NCI-H460 (cell line): ENCODE measurements at regions not wholly inside any gene's neighbourhood (a gene's known extent, or its start where the extent isn't known, plus 50 kb on each side); places are given as distances from the start of the nearest gene placed in this dataset.

Experiments used
- DNase-seq: peaks from one replicate; pipeline ENCODE4 v3.0.0-alpha.2; 2016; ENCODE audit warnings: low read depth; ENCODE audit errors: extremely low read depth

DNA sequence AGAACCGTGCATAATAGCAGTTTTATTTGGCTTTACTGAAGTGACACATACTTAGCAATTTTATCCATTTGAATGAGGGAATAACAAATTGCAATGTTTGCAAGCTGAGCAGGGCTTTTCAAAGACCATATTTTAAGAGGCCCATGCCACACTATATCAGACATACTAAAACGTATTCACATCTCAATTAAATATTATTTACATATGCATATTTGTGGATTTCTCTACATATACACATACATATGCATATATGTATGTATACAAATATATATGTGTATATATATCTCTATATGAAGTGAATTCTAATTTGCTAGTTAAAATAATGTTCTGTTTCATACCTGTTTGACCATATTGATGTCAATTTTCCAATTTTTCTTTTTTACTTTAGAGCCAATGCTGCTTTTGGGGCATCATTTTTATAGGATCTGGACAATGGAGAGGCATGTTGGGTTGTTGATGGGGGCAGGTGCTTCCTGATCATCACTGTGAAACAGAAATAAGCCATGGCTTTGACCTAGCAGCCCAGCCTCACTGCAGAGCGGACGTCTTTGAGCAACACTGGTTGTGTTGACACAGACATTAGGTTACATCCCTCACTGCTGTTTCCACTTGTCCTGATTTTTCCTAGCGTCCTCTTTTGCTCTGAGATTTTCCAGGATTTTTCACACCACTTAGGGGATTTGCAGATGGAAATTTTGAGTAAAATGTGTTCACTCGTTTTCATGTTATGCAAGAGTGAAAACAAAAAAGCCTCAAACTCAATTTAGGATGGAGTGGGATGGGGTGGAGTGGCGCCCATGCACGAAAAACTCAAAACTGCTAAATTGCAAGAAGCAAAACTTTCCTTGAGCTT is 56.9 kb downstream of the RDH14 start:
- no peak for DNase-seq

DNA sequence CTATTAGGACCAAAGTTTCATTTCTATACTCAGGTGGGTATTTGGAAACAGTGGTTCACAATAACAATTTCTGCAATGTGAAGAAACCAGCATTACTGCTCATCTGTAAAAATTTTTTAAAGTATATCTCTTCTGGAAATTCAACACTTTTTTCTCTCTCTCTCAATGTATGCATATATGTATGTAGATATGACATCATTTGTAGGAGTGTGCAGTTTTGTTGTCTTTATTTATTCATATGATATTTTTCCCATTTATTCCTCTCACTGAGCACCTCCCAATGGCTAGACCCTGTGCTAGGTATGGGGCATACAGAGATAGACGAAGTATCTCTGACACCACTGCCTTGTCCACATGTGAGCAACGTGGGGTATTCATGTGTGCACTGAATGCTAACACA is 58.3 kb downstream of the RDH14 start:
- DNase-seq: no peak

DNA sequence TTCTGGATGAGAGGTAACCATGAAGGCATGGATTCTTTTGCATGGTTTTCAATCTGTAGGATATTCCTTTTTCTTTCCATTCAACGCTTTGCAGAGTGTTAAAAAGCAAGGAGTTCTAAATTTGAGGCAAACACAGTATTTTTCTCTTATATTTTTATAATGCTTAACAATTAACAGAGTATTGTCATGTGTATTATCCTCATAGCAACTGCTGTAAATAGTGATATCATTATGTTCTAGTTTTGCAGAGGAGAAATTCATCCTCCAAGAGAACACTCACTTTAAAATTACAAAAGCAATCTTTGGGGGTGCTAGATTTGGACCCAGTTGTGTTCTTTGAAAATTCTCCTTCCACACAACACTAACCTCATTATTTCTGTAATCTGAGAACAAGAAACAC is 58.7 kb downstream of the RDH14 start:
- DNase-seq: no peak

DNA sequence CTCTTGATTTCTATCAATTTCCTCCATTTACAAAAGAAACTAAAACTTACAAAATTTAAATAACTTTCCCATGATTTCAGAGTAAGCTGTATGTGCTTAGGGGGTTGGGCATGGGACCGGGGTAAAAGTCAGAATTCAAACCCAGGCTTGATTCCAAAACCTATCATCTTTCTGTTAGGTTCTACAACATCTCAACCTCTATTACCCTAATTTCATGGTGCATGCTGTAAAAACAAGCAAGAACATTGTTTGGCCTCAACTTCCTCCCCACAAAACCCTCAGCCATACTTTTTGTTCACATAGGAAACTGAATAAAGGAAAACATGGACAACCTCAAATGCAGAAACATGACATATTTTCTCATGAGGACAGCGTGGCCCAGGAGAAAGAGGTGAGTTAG is 59.3 kb downstream of the RDH14 start:
- DNase-seq: no peak

DNA sequence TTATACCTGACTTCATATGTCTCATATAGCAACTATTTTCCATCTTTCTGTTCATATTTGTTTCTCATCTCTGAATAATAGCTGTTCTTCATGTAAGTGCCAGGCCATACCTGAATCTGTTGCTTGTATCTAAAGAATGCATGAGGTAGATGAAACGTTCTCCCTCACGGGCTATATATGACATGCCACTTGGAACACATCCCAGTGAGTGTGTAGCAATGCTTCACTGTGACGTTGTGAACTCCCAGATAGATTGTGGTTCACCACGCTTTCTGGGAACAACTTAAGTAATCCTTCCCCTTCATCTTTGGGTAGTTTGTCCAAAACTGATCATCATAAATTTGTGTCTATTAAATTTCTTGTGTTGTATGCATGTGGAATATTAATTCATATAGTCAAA is 60.1 kb downstream of the RDH14 start:
- no peak for DNase-seq

DNA sequence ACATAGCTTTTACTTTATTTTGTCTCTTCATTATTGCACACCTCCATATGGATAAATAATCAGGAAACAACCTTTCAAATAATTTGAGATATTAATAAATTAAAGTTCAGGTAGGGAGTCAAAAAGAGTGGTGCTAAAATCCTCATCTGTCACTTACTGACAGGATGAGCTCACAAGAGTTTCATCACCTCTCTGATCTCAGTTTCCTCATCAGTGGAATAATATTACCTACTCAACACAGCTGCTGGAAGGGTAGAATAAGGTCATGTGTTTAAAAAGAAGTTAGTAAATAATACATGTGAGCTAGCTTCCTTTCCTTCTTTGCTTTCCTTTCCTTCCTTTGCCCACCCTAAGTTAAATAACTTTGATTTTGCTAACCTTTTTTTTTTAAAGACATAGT is 61.9 kb downstream of the RDH14 start:
- DNase-seq: no peak

DNA sequence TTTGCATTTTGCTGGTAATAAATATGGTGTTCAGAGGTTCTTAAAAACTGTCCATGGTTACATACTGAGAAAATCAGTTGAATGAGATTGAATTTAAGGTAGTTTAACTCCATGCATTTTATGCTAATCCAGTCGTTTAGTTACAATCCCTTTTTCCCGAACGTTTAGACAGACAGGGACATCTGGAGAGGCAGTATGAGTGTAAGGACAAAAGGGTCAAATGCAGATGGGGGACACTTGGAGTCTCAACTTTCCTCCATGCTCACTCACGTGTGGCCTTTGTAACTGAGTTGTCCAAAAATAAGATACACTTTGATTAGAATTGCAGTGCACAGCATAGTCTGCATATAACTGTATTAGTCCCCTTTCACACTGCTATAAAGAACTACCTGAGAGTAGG is 63.9 kb downstream of the RDH14 start:
- DNase-seq: no peak

DNA sequence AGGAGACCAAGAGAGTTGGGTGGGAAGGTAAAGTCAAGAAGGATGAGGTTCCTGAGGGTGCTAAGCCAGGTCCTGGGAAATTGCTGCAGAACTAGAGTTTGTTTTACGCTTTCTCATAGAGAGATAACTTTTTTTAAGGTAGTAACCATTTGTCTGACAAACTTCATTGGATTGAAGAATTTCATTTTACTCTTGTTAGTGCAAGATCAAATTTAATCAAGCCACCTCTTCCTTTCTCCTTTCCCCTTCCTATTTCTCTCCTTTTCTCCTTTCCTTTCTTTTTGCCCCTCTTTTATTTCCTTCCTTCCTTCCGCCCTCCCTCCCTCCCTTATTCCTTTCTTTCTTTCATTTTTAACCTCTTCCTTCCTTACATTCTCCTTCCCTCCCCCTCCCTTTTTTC is 65.4 kb downstream of the RDH14 start:
- DNase-seq: no peak

DNA sequence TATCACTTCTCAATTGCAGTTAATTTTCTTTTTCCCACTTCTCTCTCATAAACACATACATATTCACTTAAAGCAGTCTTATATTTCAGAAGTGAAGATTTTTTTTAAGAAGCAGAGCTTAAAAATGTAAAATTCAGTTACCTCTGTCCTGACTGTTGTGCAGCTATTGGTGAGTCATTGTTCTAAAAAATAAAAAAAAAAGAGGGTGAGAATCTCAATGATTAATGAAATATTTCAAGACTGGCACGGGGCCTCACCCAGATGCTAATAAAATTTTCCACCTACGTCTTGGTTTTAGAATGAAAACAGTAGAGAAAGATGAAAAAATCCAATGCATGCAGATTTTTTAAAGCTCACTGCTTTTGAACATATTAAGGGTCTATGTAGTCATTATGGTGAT is 67.7 kb downstream of the RDH14 start:
- DNase-seq: no peak

DNA sequence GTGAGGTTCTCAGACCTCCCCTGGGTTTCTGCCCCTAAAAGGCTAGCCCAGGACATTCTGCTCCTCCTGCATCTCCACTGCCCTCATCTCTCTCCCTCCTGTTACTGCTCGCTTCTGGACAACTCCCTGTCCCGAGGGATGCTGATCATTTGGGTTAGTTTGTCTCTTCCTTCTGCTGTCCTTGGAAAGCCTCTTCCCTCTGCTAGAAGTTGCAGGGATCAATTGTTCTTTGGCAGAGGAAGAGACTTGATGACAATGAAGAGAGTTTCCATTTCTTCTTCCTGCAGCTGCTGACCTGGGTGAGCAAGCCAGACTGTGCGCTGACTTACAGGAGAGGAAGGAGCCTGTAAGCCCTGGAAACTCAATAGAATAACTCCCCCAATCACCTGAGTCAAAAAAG is 68.9 kb downstream of the RDH14 start:
- no peak for DNase-seq

DNA sequence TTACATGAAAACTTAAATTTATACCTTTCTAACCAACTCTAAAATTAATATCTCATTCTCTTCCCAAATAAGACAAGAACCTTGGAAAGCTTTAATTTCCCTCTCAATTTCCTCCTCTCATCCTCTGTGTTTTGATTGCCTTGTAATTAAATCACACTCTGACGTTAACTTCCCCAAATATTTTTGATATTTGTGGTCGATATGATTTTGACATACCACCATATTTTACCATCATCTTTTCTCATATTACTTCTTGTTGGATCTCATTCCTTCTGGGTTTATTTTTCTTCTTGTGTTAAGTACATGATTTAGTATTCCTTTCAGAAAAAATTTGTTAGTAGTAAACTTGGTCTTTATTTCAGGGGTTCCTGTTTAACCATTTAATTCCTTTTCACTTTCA is 69.6 kb downstream of the RDH14 start:
- no peak for DNase-seq

DNA sequence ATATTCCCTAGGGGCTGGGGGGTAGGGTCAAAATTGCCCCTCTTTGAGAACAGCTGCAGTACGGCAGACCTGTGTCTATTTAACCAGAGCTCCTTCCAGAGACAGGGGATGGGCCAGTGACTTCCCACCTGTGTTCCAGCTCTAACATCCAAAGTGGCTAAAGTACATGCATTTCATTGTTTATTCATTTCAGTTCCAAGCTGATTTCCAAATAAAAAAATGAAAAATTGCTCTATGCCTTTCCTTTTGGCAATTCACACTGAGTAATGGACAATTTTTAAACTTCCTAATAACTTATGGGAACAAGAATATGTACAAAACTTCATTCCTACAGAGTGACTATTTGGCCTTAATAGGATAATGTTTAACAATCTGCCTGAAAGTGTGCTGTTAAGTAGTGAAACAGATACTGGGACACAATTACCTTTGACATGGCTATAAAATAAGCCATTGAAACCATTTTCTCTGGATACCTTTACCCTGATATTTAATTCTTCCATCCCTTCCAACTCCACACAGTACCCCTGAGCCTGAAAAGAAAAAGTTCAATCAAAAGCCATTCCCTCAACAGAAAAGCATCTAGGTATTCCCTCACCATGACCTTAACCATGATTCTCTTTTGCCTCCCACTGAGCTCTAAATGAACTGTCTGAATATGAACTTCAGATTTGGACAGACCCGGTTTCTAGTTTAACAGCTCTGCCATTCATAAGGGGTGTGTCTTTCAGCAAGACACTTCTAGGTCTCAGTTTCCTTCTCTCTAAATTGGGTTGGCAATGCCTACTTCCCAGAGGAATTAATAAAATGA is 73.1 kb downstream of the RDH14 start:
- DNase-seq: no peak

DNA sequence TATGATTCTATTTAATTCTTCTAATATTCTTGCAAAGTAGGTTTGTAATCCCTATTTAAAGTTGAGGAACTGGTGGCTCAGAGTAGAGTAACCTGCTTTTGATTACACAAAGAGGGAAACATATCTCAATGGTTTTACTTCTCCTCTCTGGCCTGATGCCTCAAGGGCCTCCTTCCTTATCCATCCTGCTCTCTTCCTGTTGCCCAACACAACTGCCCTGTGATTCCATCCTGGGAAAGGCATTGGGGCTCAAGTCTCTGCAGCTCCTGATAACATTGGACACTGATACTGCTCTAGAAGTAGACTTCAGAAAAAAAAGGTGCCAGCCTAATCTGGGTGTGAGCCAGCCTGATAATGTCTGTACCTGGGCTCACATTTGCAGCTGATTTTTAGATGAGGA is 75.8 kb downstream of the RDH14 start:
- DNase-seq: no peak

DNA sequence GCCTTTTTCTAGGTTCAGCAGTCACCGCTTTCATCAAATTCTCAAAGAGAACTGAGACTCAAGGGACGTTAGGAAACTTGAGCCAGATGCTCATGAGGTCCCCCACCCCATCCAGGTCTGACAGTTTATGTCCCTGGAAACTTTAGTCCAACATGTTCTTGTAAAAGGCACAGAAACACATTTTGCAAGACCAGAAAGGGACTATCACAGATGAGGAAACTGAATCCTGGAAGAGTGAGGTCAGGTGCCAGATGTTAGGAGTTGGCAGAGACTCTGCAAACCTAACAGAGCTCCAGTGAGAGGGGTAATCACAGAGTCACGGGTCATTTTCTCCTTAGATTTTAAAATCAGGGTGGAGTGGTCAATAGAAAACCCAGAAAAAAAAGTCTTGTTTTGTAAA is 76.6 kb downstream of the RDH14 start:
- no peak for DNase-seq

DNA sequence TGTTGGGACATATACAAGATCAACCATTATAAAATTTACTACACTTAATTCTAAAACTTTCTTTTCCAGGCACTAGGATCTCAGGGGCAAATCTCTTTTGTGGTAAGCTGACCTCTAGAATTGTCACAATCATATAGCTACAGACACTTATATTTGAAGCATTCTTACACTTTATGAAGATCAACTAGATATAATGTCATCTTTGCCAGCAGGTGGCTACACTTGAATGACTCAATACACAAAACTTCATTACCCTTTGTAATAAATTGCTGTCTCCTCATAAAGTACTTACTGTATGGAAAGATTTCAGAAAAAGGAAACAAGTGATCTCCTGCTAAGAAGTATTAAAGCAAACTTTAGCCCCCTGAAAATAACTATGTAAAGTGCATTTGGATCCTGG is 77.8 kb downstream of the RDH14 start:
- DNase-seq: no peak

DNA sequence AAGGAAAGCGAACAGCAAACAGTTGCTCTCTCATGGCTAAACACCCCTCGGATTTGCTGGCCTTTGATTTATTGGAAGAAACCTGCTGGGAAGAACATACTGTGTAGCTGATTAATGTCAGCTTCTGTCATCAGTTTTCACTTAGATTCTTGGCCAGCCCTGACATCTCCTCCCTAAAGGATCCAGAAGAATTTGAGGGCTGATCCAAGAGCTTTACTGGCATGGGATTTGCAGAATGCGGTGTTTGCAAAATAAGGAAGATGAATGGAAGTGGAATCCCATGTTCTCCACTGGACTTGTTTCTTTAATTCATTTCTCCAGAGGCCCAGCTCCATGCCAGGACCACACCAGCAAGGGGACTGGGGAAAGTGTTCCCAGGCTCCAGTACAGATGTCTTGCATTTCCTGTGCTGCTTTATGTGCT is 80.5 kb downstream of the RDH14 start:
- DNase-seq: no peak

DNA sequence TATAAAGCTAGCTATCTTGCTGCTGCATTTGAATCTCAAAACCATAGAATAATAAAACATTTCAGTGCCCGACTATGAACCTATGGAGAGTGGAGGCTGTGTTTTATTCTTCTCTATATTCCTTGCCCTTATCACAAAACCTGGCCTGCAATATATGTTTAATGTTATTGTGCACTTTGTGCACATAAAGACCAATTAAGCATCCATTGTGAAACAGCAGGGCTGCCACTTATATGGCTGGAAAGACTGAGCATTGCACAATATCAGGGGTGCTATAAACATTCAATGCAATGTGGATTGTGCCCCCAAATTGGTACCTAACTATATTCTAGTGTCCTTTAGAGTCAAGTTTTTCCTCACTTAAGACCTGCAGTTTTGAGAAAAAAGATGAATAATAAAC is 83.2 kb downstream of the RDH14 start:
- DNase-seq: no peak

DNA sequence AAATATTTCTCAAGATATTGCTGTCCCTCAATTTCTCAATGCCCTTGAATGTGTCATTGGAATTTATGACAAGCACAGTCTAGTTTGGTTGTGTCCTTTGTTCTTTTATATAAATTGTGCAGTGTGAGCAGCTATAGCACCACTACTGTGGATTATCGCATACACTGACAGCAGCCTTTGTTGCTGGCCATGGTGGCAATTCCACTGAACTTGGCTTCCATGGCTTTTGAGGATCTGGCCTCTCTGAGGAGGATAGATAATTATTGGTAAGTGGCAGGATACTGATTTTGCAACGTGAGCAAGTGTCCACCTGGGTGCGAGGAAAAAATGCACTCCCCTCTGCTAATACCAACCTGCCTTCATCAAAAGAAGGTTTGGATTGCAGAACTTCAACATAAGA is 84.0 kb downstream of the RDH14 start:
- DNase-seq: no peak

DNA sequence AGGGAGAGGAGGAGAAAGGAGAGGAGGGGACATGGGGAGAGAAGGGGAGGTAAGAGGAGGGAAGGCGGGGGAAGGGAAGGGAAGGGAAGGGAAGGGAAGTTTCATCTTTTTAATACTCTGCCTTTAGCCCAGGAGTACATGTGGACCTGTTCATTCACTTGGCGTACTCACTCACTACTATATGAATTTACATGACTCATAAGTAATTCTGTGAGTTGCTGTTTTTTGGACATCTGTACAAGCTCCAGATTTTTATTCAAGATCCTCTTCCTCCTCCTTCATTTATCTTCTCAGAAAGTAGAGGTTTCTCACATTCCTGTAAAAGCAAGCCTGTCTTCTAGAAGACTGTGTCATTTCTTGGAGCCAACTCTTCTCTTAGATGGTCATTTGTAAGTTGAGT is 84.6 kb downstream of the RDH14 start:
- no peak for DNase-seq

DNA sequence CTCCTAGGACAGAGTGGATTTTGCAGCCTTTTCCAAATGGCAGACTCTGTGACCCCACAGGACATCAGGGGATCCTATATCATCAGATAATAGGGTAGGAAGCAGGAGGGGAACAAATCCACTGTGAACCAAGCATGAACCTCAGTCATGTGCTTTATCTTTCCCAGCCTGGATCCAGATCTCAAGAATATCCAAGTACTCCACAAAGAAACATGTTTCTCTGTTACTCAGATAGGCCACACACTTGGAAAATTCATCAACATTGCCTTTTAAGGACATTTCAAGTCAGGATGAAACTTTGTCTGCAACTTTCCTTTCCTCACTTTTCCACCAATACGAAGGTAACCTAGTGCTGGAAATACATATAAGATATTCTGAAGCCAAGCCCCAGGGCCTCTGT is 85.8 kb downstream of the RDH14 start:
- DNase-seq: no peak

DNA sequence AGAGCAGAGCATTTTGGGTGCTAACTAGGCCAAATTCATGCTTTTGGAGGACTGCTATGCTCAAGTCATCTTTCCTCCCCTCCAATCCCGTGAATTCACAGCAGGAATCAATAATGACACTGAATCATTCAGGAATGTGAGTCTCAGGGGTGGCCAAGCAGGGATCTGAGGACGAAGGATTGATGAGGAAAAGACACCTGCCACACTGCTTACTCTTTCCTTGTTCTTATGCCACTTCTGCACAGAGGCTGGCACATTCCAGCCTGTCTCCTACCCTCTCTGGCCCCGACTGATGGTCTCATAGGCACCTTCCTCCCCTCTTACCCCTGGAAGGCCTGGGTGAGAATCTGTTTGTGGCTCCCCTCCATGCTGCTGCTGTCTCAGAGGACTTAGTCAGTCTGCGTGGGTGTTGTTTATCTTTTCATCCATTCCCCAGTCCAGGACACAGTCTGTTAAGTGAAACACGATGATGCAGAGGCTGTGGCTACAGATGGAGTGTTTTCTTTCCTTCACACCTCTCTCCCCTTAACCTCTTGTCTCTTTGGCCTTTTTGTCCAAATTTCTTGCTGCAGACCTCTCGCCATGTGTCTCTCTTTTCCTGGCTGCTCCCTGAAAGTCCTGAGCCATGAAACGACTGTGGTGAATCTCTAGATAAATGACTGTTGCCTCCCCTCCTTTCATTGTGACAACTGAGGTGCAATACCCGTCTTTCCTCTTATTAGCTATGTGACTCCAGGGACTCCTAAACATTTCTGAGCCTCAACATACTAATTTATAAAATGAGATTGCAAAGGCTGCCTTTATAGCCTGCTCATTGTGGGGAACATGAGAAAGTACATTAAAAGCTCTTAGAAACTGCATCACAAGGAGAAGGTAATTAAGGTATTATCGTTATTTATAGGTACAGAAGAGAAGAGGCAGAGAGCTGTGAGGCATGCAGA is 86.9 kb downstream of the RDH14 start:
- no peak for DNase-seq
